ENCODE measurements at regions not wholly inside any gene's neighbourhood (a gene's known extent, or its start where the extent isn't known, plus 50 kb on each side); places are given as distances from the start of the nearest gene placed in this dataset.

DNA sequence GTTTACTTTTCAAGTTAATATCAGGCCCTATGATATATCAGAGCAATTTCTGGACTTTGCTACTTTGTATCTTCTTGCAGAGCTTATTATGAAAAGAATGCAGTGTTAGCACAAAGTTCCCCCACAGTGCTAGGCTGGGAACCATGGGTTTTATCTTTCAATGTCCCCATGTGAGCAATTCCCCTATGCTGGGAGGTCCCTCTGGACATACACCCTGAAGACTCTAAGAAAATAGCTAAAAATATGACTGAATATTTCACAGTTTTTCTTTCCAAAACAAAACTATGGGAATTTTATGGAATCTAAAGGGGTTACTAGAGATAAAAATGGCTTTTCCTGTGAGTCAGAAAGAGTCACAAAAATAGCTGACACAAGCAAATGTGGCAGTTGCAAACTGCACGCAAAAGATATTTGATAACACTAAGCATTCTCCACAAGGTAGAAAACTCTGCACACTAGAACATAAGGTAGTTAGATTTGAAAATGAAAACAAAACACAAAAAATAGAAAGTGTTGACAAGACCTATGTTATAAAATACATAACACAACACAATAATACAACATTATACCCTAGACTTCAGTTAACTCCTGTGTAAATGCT, 487.5 kb upstream of the GRIN3A start:
- TF ChIP-seq, protein P1, sequence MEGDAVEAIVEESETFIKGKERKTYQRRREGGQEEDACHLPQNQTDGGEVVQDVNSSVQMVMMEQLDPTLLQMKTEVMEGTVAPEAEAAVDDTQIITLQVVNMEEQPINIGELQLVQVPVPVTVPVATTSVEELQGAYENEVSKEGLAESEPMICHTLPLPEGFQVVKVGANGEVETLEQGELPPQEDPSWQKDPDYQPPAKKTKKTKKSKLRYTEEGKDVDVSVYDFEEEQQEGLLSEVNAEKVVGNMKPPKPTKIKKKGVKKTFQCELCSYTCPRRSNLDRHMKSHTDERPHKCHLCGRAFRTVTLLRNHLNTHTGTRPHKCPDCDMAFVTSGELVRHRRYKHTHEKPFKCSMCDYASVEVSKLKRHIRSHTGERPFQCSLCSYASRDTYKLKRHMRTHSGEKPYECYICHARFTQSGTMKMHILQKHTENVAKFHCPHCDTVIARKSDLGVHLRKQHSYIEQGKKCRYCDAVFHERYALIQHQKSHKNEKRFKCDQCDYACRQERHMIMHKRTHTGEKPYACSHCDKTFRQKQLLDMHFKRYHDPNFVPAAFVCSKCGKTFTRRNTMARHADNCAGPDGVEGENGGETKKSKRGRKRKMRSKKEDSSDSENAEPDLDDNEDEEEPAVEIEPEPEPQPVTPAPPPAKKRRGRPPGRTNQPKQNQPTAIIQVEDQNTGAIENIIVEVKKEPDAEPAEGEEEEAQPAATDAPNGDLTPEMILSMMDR (conservative IDR thresholded peaks at IDR 0.05 in 1 of 2, IDR thresholded peaks at IDR 0.05 in 1 of 2; ENCODE audit: extremely low read depth in 1 of 2, insufficient read depth in 1 of 2, low read depth in 1 of 2, low read length in 2 of 2) = no peak
- TF ChIP-seq EZH2 (IDR thresholded peaks at IDR 0.05; ENCODE audit: borderline replicate concordance, low read length) = no peak

Measured in mammary epithelial cell (primary cell).